SIG-M5 (cell line): ENCODE measurements at regions not wholly inside any gene's neighbourhood (a gene's known extent, or its start where the extent isn't known, plus 50 kb on each side); places are given as distances from the start of the nearest gene placed in this dataset.

ENCODE experiments used
- DNase-seq: peaks from one replicate; lab custom pipeline; 2025; lab: John Stamatoyannopoulos, UW

- DNase-seq = no peak
Observed at GRCh38 chr14:85276161-85276978, 253.6 kb upstream of the FLRT2 start.

- no peak for DNase-seq
Observed at GRCh38 chr14:85276979-85277228, 253.0 kb upstream of the FLRT2 start.

GRCh38 chr14:85279407-85279806 lies 250.5 kb upstream of the FLRT2 start:
- no peak for DNase-seq

- DNase-seq = no peak
Observed at GRCh38 chr14:85280074-85280473, 249.9 kb upstream of the FLRT2 start.

GRCh38 chr14:85281921-85282320 lies 248.0 kb upstream of the FLRT2 start:
- DNase-seq = no peak

GRCh38 chr14:85288041-85288440 lies 241.9 kb upstream of the FLRT2 start:
- no peak for DNase-seq

- DNase-seq = no peak
Observed at GRCh38 chr14:85291731-85292130, 238.2 kb upstream of the FLRT2 start.

- DNase-seq = no peak
Observed at GRCh38 chr14:85293612-85294234, 236.2 kb upstream of the FLRT2 start.

GRCh38 chr14:85295318-85295717 lies 234.6 kb upstream of the FLRT2 start:
- no peak for DNase-seq

- DNase-seq = no peak
Observed at GRCh38 chr14:85296456-85297210, 233.3 kb upstream of the FLRT2 start.

- no peak for DNase-seq
Observed at GRCh38 chr14:85300107-85300506, 229.8 kb upstream of the FLRT2 start.

GRCh38 chr14:85301506-85301905 lies 228.4 kb upstream of the FLRT2 start:
- no peak for DNase-seq

GRCh38 chr14:85306024-85306423 lies 223.9 kb upstream of the FLRT2 start:
- no peak for DNase-seq

- DNase-seq = no peak
Observed at GRCh38 chr14:85308531-85309300, 221.2 kb upstream of the FLRT2 start.

GRCh38 chr14:85310491-85311272 lies 219.3 kb upstream of the FLRT2 start:
- no peak for DNase-seq

- no peak for DNase-seq
Observed at GRCh38 chr14:85313560-85314207, 216.3 kb upstream of the FLRT2 start.

- no peak for DNase-seq
Observed at GRCh38 chr14:85315290-85315689, 214.7 kb upstream of the FLRT2 start.

GRCh38 chr14:85315733-85316290 lies 214.1 kb upstream of the FLRT2 start:
- DNase-seq = no peak

- no peak for DNase-seq
Observed at GRCh38 chr14:85316701-85317410, 213.1 kb upstream of the FLRT2 start.

GRCh38 chr14:85317491-85318021 lies 212.4 kb upstream of the FLRT2 start:
- no peak for DNase-seq
